ENCODE measurements at regions not wholly inside any gene's neighbourhood (a gene's known extent, or its start where the extent isn't known, plus 50 kb on each side); places are given as distances from the start of the nearest gene placed in this dataset.

DNA sequence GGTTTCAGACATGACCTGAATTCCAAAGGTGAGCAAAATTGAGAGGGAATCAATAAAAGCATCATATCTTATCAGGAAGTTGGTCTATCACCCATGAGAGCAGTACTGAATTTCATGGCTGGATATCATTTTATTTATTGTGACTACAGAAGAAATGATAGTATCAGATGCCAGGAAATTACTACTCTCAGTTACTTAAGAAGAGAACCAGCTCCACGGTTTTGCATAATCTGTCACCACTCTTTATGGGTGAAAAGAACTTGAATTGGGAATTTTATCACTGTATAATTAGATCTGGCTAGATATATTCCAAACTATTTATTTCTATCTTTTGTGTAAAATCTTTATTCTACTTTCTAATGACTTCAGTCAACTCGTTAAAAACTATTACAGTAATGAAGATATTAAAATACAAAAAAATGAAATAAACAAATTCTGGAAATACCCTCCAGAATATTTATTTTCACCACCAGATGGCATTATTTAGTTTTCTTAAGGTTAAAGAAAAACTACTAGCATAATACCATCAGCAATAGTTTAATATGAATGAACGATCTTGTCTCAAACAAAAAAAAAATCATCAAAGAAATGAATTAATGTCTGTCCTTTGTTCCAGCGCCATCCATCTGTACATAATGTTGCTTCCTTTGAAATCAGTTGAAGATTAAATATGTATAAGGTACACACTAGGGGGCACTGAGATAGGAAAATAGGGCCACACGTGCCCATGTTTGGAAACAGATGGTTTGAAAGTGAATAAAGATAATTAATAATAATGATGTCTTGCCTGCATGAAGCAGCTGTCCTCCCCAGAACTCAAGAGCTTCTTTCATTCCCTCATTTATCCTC lies 84.7 kb upstream of the SLCO6A1 start:
- Histone ChIP-seq H3K9me3 (replicated peaks; ENCODE audit: control insufficient read depth, insufficient read depth, low read length) (no peaks in the 10 kb centered on the region), H3K36me3 (ENCODE audit: control insufficient read depth in 2 of 2, extremely low read depth in 1 of 2, insufficient read depth in 2 of 2, low read length in 2 of 2) (no peaks in the 10 kb centered on the region), H3K9me1 (replicated peaks; ENCODE audit: control insufficient read depth, extremely low read depth, insufficient read depth, low read length) (no peaks in the 10 kb centered on the region), H3K4me1 (ENCODE audit: control insufficient read depth, extremely low read depth, insufficient read depth, low read length) (no peaks in the 10 kb centered on the region), H2AFZ (ENCODE audit: low read depth, low read length) (no peak overlapping the region), H3K4me3 (replicated peaks in 1 of 3; ENCODE audit: insufficient read depth in 1 of 3, low read depth in 1 of 3, low read length in 3 of 3) (no peak overlapping the region), H3K4me2 (ENCODE audit: insufficient read depth, low read length) (no peak overlapping the region), H3K27ac (ENCODE audit: insufficient read depth, low read depth, low read length) (no peak overlapping the region), H3K27me3 (ENCODE audit: control insufficient read depth in 2 of 2, insufficient read depth in 2 of 2, low read length in 2 of 2) (peaks cover 7 to 8% of the 10 kb centered on the region in 2 experiments), H3K79me2 (ENCODE audit: control insufficient read depth, insufficient read depth, low read length) (no peaks in the 10 kb centered on the region), H4K20me1 (replicated peaks; ENCODE audit: control insufficient read depth, extremely low read depth, insufficient read depth, low read length) (no peaks in the 10 kb centered on the region), H3K9ac (replicated peaks; ENCODE audit: extremely low read depth, insufficient read depth, low read length) (no peak overlapping the region)
- ChIA-PET CTCF (interaction anchor here (0.6 to 1.9 kb wide), 9 partner anchors 8 to 641 kb away, joined by 3 to 8 read pairs (median 5); no protein-coding TSS in a partner anchor), POLR2A (no interaction called here)
- dilution Hi-C loops (cut with MboI; ENCODE audit: extremely low pct_ligation_motif_present, low sequenced_read_pairs) (no loop called here), intact Hi-C loops (cut with micrococcal nuclease) (loop anchor here (1.0 to 5.0 kb wide), 5 partner anchors 99 to 641 kb away; no protein-coding TSS in a partner anchor)
- DNase-seq (ENCODE audit: low read depth, low spot score) (peak; percentile 43), FAIRE-seq (no peak)
- no TSS peak for BruUV-seq (replicated peaks)
- TF ChIP-seq MYC (IDR thresholded peaks at IDR 0.05; ENCODE audit: low read depth, low read length), result no peak
- no peak for TF ChIP-seq MAX (IDR thresholded peaks at IDR 0.05; ENCODE audit: insufficient read depth, insufficient read length)
- no peak for TF ChIP-seq JUN (IDR thresholded peaks at IDR 0.05; ENCODE audit: borderline replicate concordance, insufficient read depth, insufficient read length, low read depth)
- no peak for TF ChIP-seq EZH2 (IDR thresholded peaks at IDR 0.05; ENCODE audit: borderline replicate concordance, low read depth, low read length, severe bottlenecking)
- TF ChIP-seq FOS (IDR thresholded peaks at IDR 0.05; ENCODE audit: borderline replicate concordance, insufficient read depth, low read length), result no peak
- TF ChIP-seq POLR2A (IDR thresholded peaks at IDR 0.05; ENCODE audit: low read depth, low read length), result no peak
- no peak for TF ChIP-seq GATA2 (IDR thresholded peaks at IDR 0.05; ENCODE audit: insufficient read depth, insufficient read length, low read depth, low read length)
- no peak for TF ChIP-seq POLR2AphosphoS5 (IDR thresholded peaks at IDR 0.05; ENCODE audit: insufficient read depth, low read depth, low read length)
- TF ChIP-seq CTCF (IDR thresholded peaks at IDR 0.05; ENCODE audit: extremely low read depth in 1 of 2, insufficient read depth in 1 of 2, low read depth in 1 of 2, low read length in 2 of 2), result no peak
